ENCODE measurements at regions not wholly inside any gene's neighbourhood (a gene's known extent, or its start where the extent isn't known, plus 50 kb on each side); places are given as distances from the start of the nearest gene placed in this dataset.
"Not testable (repeated sequence)": the region's sequence is repeated elsewhere in the genome, so short reads cannot be mapped to it uniquely, and the experiment has no call there.

GRCh38 chr9:105975886-105976645, 281.7 kb downstream of the TMEM38B start:
- DNase-seq (ENCODE audit: low spot score): no peak

GRCh38 chr9:105978336-105978735, 284.0 kb downstream of the TMEM38B start:
- DNase-seq (ENCODE audit: low spot score): no peak

- DNase-seq (ENCODE audit: low spot score): no peak
These were observed 284.5 kb downstream of the TMEM38B start for GRCh38 chr9:105978826-105979225.

DNA sequence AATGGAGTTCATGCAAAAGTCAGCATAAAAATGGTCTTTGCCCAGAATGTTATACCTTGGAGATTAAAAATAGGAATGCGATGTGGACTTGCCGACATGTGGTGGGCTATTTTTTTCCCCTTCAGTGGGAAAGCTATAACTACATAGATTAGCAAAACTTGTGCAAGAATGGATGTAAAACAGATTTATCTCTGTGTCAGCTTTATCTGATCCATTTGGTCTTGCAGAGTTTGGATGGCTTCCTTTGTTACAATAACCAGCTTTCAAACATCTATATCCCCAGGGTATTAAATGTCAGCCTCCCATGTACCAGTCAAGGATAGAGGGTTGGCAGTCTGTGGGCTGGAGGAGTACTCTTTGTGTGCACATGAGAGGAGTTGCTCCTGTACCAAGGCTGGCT, 284.9 kb downstream of the TMEM38B start:
- no peak for DNase-seq (ENCODE audit: low spot score)

- DNase-seq (ENCODE audit: low spot score): no peak
These were observed 290.4 kb downstream of the TMEM38B start for GRCh38 chr9:105984714-105985113.

DNA sequence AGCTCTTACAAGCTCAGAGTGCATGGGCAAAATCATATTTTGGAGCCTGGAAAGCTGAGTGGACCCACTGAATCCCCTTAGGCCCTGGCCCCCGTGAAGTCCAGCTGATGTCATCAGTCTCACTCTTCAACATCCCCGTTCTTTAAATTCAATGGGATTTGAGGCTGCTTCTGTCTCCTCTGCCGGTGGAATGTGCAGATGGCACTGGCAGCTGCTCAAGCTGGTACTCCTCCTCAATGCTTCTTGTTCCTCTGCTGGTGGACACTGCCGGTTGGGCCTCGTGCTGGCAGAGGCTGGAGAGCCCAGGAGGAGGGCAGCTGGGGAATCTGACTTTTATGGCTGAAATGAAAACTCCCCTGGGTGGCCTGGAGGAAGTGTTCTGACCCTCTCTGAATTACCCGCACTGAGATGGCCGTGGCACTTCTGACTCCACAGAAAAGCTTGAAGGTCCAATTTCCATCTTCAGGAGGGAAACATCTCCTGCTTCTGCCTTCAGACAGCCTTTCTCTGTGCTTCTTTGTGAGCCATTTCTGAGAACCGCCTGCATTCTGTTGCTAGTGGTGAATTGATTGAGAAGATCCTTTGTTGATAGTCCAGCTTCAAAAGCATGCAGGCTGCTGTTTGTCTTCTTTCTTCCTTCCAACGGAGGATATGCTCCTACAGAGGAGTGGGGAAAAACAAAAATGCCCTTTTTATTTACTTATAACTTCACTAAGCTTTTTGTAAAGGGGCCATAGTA, 298.9 kb downstream of the TMEM38B start:
- no peak for DNase-seq (ENCODE audit: low spot score)

GRCh38 chr9:105993921-105994715, 299.8 kb downstream of the TMEM38B start:
- no peak for DNase-seq (ENCODE audit: low spot score)

- no peak for DNase-seq (ENCODE audit: low spot score)
These were observed 300.6 kb downstream of the TMEM38B start for GRCh38 chr9:105994970-105995369.

- DNase-seq (ENCODE audit: low spot score): no peak
These were observed 322.9 kb downstream of the TMEM38B start for GRCh38 chr9:106017198-106017740.

- DNase-seq (ENCODE audit: low spot score): no peak
These were observed 324.8 kb downstream of the TMEM38B start for GRCh38 chr9:106019039-106019680.

- DNase-seq (ENCODE audit: low spot score): no peak
These were observed 325.4 kb downstream of the TMEM38B start for GRCh38 chr9:106019702-106020101.

GRCh38 chr9:106020186-106020585, 325.8 kb downstream of the TMEM38B start:
- DNase-seq (ENCODE audit: low spot score): no peak

GRCh38 chr9:106023455-106023854, 329.1 kb downstream of the TMEM38B start:
- no peak for DNase-seq (ENCODE audit: low spot score)

GRCh38 chr9:106025453-106025852, 331.1 kb downstream of the TMEM38B start:
- DNase-seq (ENCODE audit: low spot score): no peak

- not testable (repeated sequence) for DNase-seq (ENCODE audit: low spot score)
These were observed 335.8 kb downstream of the TMEM38B start for GRCh38 chr9:106030146-106030545.

GRCh38 chr9:106032978-106033377, 338.6 kb downstream of the TMEM38B start:
- no peak for DNase-seq (ENCODE audit: low spot score)

- no peak for DNase-seq (ENCODE audit: low spot score)
These were observed 341.5 kb downstream of the TMEM38B start for GRCh38 chr9:106035806-106036205.

DNA sequence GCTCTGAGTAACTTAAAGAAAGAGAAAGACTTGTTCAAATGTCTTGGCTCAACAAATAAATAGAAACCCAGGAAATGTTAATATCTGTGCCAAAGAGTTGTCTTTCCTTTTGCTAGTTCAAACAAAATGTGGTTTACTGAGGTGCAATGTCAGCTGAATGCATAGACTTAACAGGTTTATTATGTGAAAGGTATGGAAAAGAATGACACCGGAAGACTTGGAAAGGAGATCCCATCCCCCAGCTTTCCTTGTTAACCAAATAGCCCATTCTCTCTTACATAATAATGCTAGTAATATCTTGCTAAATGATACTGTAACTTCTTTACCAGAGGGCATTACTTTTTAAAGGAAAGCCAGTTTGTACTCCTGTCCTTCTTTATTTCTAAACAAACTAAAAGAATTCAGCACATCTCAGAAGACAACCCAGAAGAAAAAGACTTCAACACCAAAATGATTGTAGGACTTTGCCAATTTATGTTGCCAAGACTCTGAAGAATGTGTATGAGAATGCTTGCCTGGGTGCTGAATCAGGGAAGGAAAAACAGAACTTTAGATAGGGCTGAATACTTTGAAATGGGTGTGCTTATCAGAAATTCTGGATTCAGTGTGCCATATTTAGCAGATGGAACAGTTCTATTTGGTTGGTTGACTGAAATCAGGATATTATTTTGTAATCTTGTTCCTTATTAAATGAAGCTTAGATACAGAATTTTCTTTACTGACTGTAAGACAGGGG, 344.1 kb downstream of the TMEM38B start:
- DNase-seq (ENCODE audit: low spot score): no peak

DNA sequence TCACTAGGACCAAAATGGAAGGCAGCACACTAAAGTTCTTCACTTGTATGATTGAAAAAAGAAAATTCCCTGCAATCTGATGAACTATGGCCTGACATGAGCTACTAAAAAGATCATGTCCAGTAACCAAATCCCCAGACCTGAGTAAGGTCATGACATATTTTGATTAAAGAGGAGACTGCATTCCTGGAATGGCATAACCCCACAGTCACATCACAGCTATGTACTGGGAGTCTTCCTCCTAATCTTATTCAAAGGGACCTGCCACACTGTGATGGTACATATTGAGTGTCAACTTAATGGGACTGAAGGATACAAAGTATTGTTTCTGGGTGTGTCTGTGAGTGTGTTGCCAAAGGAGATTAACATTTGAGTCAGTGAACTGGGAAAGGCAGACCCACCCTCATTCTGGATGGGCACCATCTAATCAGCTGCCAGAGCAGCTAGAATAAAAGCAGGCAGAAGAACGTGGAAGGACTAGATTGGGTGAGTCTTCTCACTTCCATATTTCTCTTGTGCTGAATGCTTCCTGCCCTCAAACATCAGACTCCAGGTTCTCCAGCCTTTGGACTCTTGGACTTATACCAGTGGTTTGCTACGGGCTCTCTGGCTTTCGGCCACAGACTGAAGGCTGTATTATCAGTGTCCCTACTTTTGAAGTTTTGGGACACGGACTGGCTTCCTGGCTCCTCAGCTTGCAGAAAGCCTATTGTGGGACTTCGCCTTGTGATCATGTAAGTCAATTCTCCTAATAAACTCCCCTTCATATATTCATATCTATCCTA, 345.0 kb downstream of the TMEM38B start:
- no peak for DNase-seq (ENCODE audit: low spot score)

GRCh38 chr9:106041920-106042319, 347.6 kb downstream of the TMEM38B start:
- DNase-seq (ENCODE audit: low spot score): not testable (repeated sequence)
